Mesendoderm (in vitro differentiated cells): ENCODE measurements at regions not wholly inside any gene's neighbourhood (a gene's known extent, or its start where the extent isn't known, plus 50 kb on each side); places are given as distances from the start of the nearest gene placed in this dataset.

Experiments used
- DNase-seq: peaks from one replicate; pipeline ENCODE4 v3.0.0; 2013
- H2AK5ac ChIP-seq: 2 replicates; pipeline ENCODE4 v1.6.1; 2013; ENCODE audit warnings: low read length, inconsistent platforms
- H2BK120ac ChIP-seq: 2 replicates; pipeline ENCODE4 v1.6.1; 2013; ENCODE audit warnings: low read depth, mild to moderate bottlenecking, low read length, moderate library complexity, mixed read lengths
- H2BK15ac ChIP-seq: replicated peaks from 2 replicates; pipeline ENCODE4 v1.6.1; 2013; ENCODE audit warnings: low read depth, mild to moderate bottlenecking, moderate library complexity
- H2BK5ac ChIP-seq: 2 replicates; pipeline ENCODE4 v1.6.1; 2013; ENCODE audit warnings: low read length, inconsistent platforms
- H3K18ac ChIP-seq: 2 replicates; pipeline ENCODE4 v1.6.1; 2013; ENCODE audit warnings: mild to moderate bottlenecking, low read length, mixed read lengths
- H3K23ac ChIP-seq: one replicate; pipeline ENCODE4 v1.6.1; 2013; ENCODE audit warnings: low read length
- H3K27ac ChIP-seq: 2 replicates; pipeline ENCODE4 v1.5.1; 2013; ENCODE audit warnings: low read depth, mild to moderate bottlenecking, inconsistent platforms, low read length, moderate library complexity
- H3K27me3 ChIP-seq: 2 replicates; pipeline ENCODE4 v1.6.1; 2013; ENCODE audit warnings: low read length, control low read depth, mild to moderate bottlenecking, inconsistent platforms; ENCODE audit not compliant: insufficient read depth, poor library complexity
- H3K36me3 ChIP-seq: 2 replicates; pipeline ENCODE4 v1.6.1; 2013; ENCODE audit warnings: low read length, inconsistent platforms; ENCODE audit not compliant: control insufficient read depth, insufficient read depth
- H3K4ac ChIP-seq: one replicate; pipeline ENCODE4 v1.6.1; 2013; ENCODE audit warnings: low read depth, mild to moderate bottlenecking, low read length, moderate library complexity
- H3K4me1 ChIP-seq: 2 replicates; pipeline ENCODE4 v1.6.1; 2013; ENCODE audit warnings: low read depth, low read length, inconsistent platforms; ENCODE audit not compliant: control insufficient read depth
- H3K4me2 ChIP-seq: 2 replicates; pipeline ENCODE4 v1.6.1; 2013; ENCODE audit warnings: low read length
- H3K4me3 ChIP-seq: 2 replicates; pipeline ENCODE4 v1.5.1; 2013; ENCODE audit warnings: mild to moderate bottlenecking, low read length
- H3K56ac ChIP-seq: one replicate; pipeline ENCODE4 v1.6.1; 2013; ENCODE audit warnings: low read length
- H3K79me1 ChIP-seq: 2 replicates; pipeline ENCODE4 v1.6.1; 2013; ENCODE audit warnings: low read length, inconsistent platforms
- H3K79me2 ChIP-seq: 2 replicates; pipeline ENCODE4 v1.6.1; 2013; ENCODE audit warnings: mild to moderate bottlenecking, low read length; ENCODE audit not compliant: control insufficient read depth, insufficient read depth
- H3K9ac ChIP-seq: 2 replicates; pipeline ENCODE4 v1.6.1; 2013; ENCODE audit warnings: low read length, inconsistent platforms
- H4K5ac ChIP-seq: one replicate; pipeline ENCODE4 v1.6.1; 2013; ENCODE audit warnings: low read length
- H4K8ac ChIP-seq: one replicate; pipeline ENCODE4 v1.6.1; 2013; ENCODE audit warnings: low read depth, mild to moderate bottlenecking, control low read depth, low read length, moderate library complexity
- WGBS: extraction: QIAGEN DNeasy Blood & Tissue Kit; methylation state at CpG from one replicate; pipeline ENCODE4 v1.1.7; 2013; ENCODE audit warnings: low lambda C conversion rate, missing lambda C conversion rate; ENCODE audit not compliant: insufficient coverage; ENCODE audit errors: extremely low coverage; 5-methylcytosine and 5-hydroxymethylcytosine counted together

- Histone ChIP-seq H2BK5ac (no peak overlapping the region), H3K23ac (no peak overlapping the region), H3K79me1 (no peaks in the 10 kb centered on the region), H2BK120ac (no peak overlapping the region), H4K8ac (no peak overlapping the region), H3K27me3 (no peaks in the 10 kb centered on the region), H3K36me3 (no peaks in the 10 kb centered on the region), H2AK5ac (no peak overlapping the region), H3K4me3 (no peak overlapping the region), H3K4me1 (no peaks in the 10 kb centered on the region), H3K56ac (no peak overlapping the region), H3K4me2 (no peak overlapping the region), H2BK15ac (no peak overlapping the region), H3K79me2 (no peaks in the 10 kb centered on the region), H3K27ac (no peak overlapping the region), H4K5ac (no peak overlapping the region), H3K18ac (no peak overlapping the region), H3K4ac (no peak overlapping the region), H3K9ac (no peak overlapping the region)
- no CpG with 5 or more reads among the region's 2 CpGs for WGBS
- no peak for DNase-seq
Measured at GRCh38 chr4:23590431-23590830, 299.4 kb downstream of the PPARGC1A start.

GRCh38 chr4:23584024-23584423, 305.8 kb downstream of the PPARGC1A start:
- H3K79me2 ChIP-seq, result no peaks in the 10 kb centered on the region
- H3K4ac ChIP-seq, result no peak overlapping the region
- H3K27ac ChIP-seq, result no peak overlapping the region
- no peak overlapping the region for H3K4me3 ChIP-seq
- no peak overlapping the region for H3K9ac ChIP-seq
- H3K56ac ChIP-seq, result no peak overlapping the region
- whole genome bisulfite sequencing, result no CpG with 5 or more reads among the region's 3 CpGs
- H3K36me3 ChIP-seq, result no peaks in the 10 kb centered on the region
- no peak overlapping the region for H2AK5ac ChIP-seq
- peaks cover 2% of the 10 kb centered on the region for H3K4me1 ChIP-seq
- no peak overlapping the region for H2BK5ac ChIP-seq
- H4K5ac ChIP-seq, result no peak overlapping the region
- no peak overlapping the region for H2BK15ac ChIP-seq
- H3K18ac ChIP-seq, result no peak overlapping the region
- no peaks in the 10 kb centered on the region for H3K79me1 ChIP-seq
- H3K23ac ChIP-seq, result no peak overlapping the region
- H2BK120ac ChIP-seq, result no peak overlapping the region
- H3K27me3 ChIP-seq, result no peaks in the 10 kb centered on the region
- no peak for DNase-seq
- H3K4me2 ChIP-seq, result no peak overlapping the region
- H4K8ac ChIP-seq, result no peak overlapping the region

GRCh38 chr4:23582671-23583070, 307.2 kb downstream of the PPARGC1A start:
- Histone ChIP-seq H3K4me1 (peaks cover 2% of the 10 kb centered on the region), H3K36me3 (no peaks in the 10 kb centered on the region), H4K5ac (no peak overlapping the region), H3K4me3 (no peak overlapping the region), H3K18ac (no peak overlapping the region), H3K79me1 (no peaks in the 10 kb centered on the region), H3K27ac (no peak overlapping the region), H2BK15ac (no peak overlapping the region), H3K9ac (no peak overlapping the region), H3K79me2 (no peaks in the 10 kb centered on the region), H3K56ac (no peak overlapping the region), H3K27me3 (no peaks in the 10 kb centered on the region), H2AK5ac (no peak overlapping the region), H2BK120ac (no peak overlapping the region), H4K8ac (no peak overlapping the region), H3K4ac (no peak overlapping the region), H2BK5ac (no peak overlapping the region), H3K23ac (no peak overlapping the region), H3K4me2 (no peak overlapping the region)
- no peak for DNase-seq
- WGBS, result no CpG with 5 or more reads among the region's 1 CpG

GRCh38 chr4:23579166-23579565, 310.7 kb downstream of the PPARGC1A start:
- Histone ChIP-seq H3K9ac (no peak overlapping the region), H3K79me2 (no peaks in the 10 kb centered on the region), H3K4me3 (no peak overlapping the region), H3K4me2 (no peak overlapping the region), H3K23ac (no peak overlapping the region), H4K8ac (no peak overlapping the region), H3K36me3 (no peaks in the 10 kb centered on the region), H3K18ac (no peak overlapping the region), H4K5ac (no peak overlapping the region), H3K4me1 (peaks cover 2% of the 10 kb centered on the region), H3K79me1 (no peaks in the 10 kb centered on the region), H2BK5ac (no peak overlapping the region), H3K4ac (no peak overlapping the region), H3K27ac (no peak overlapping the region), H2BK15ac (no peak overlapping the region), H2AK5ac (no peak overlapping the region), H2BK120ac (no peak overlapping the region), H3K27me3 (no peaks in the 10 kb centered on the region), H3K56ac (no peak overlapping the region)
- DNase-seq, result no peak
- no CpG with 5 or more reads among the region's 6 CpGs for WGBS

- Histone ChIP-seq H3K18ac (no peak overlapping the region), H3K27me3 (no peaks in the 10 kb centered on the region), H3K23ac (no peak overlapping the region), H4K8ac (no peak overlapping the region), H4K5ac (no peak overlapping the region), H3K79me2 (no peaks in the 10 kb centered on the region), H3K27ac (no peak overlapping the region), H2BK120ac (no peak overlapping the region), H3K4ac (no peak overlapping the region), H3K36me3 (no peaks in the 10 kb centered on the region), H3K4me3 (no peak overlapping the region), H3K9ac (no peak overlapping the region), H2BK5ac (no peak overlapping the region), H2AK5ac (no peak overlapping the region), H3K79me1 (no peaks in the 10 kb centered on the region), H3K4me1 (no peaks in the 10 kb centered on the region), H3K56ac (no peak overlapping the region), H3K4me2 (no peak overlapping the region), H2BK15ac (no peak overlapping the region)
- no peak for DNase-seq
- 100% methylated on average over 1 of the region's 5 CpGs for WGBS
Measured at GRCh38 chr4:23577398-23577797, 312.4 kb downstream of the PPARGC1A start.

DNA sequence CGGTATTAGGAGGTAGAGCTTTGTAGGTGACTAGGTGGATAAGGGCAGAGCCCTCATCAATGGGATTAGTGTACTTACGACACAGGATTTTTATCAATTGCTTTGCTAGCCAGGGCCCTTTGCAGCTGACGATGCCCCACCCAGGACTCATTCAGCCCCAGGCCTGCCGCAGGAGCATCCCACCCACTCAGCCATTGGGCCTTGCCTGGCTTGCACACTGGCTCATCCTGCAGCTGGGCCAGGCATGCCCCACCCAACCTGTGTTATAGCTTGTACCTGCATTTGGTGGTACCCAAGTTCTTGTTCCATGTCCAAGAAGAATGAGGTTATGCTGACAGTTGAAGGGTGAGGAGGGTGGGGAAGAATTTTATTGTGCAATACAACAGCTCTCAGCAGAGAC, 317.5 kb downstream of the PPARGC1A start:
- no peak overlapping the region for H2BK120ac ChIP-seq
- whole genome bisulfite sequencing, result no CpG with 5 or more reads among the region's 4 CpGs
- H4K5ac ChIP-seq, result no peak overlapping the region
- no peaks in the 10 kb centered on the region for H3K27me3 ChIP-seq
- H3K4ac ChIP-seq, result no peak overlapping the region
- H3K79me1 ChIP-seq, result no peaks in the 10 kb centered on the region
- H3K9ac ChIP-seq, result no peak overlapping the region
- no peak overlapping the region for H2AK5ac ChIP-seq
- no peaks in the 10 kb centered on the region for H3K36me3 ChIP-seq
- H2BK15ac ChIP-seq, result no peak overlapping the region
- H4K8ac ChIP-seq, result no peak overlapping the region
- no peak overlapping the region for H2BK5ac ChIP-seq
- no peak overlapping the region for H3K56ac ChIP-seq
- no peak overlapping the region for H3K4me2 ChIP-seq
- DNase-seq, result no peak
- H3K79me2 ChIP-seq, result no peaks in the 10 kb centered on the region
- no peaks in the 10 kb centered on the region for H3K4me1 ChIP-seq
- H3K27ac ChIP-seq, result no peak overlapping the region
- H3K18ac ChIP-seq, result no peak overlapping the region
- no peak overlapping the region for H3K23ac ChIP-seq
- no peak overlapping the region for H3K4me3 ChIP-seq
